PC-3 (cell line): ENCODE measurements at regions not wholly inside any gene's neighbourhood (a gene's known extent, or its start where the extent isn't known, plus 50 kb on each side); places are given as distances from the start of the nearest gene placed in this dataset.

ENCODE experiments used
- ATAC-seq: fragments of 200-7000 bp; cut with Tn5 transposase; 2 replicates; pipeline ENCODE4 v1.9.1; 2020; ENCODE audit warnings: mild to moderate bottlenecking, moderate library complexity
- BruUV-seq: library from RNA; stranded (reverse); fragments of 400-500 nt; replicated peaks from 2 replicates; lab custom pipeline; 2021; lab: Mats Ljungman, UMichigan
- CTCF ChIA-PET: fragments of 300-600 bp; sonication (Branson Sonifier 250); formaldehyde crosslinking; loops from one replicate; lab custom pipeline; 2022; ENCODE audit warnings: antibody characterized with exemption; lab: Charles Lee
- POLR2A ChIA-PET: fragments of 300-600 bp; sonication (Branson Sonifier 250); formaldehyde crosslinking; loops from one replicate; lab custom pipeline; 2022; ENCODE audit warnings: antibody characterized with exemption; ENCODE audit not compliant: unreplicated experiment; lab: Charles Lee
- DNase-seq: peaks from one replicate; pipeline ENCODE4 v3.0.0-alpha.2; 2015
- H2AFZ ChIP-seq: fragments of 300-600 bp; sonication (generic); 2 replicates; pipeline ENCODE4 v1.6.0; 2016; ENCODE audit warnings: antibody characterized with exemption, low read length
- H3F3A ChIP-seq: fragments of 300-600 bp; sonication (generic); one replicate; pipeline ENCODE4 v1.6.0; 2017; ENCODE audit warnings: antibody characterized with exemption, low read length, control low read depth, mild to moderate bottlenecking; ENCODE audit not compliant: unreplicated experiment
- H3K27ac ChIP-seq: fragments of 300-600 bp; sonication (generic); 2 replicates; pipeline ENCODE4 v1.5.1; 2016; ENCODE audit warnings: mild to moderate bottlenecking, low read length
- H3K27me3 ChIP-seq: fragments of 300-600 bp; sonication (generic); 2 replicates; pipeline ENCODE4 v1.6.1; 2016; ENCODE audit warnings: low read length, mixed read lengths
- H3K36me3 ChIP-seq: fragments of 300-600 bp; sonication (generic); 2 replicates; pipeline ENCODE4 v1.6.1; 2016; ENCODE audit warnings: low read depth, mixed run types, low read length, mixed read lengths
- H3K4me1 ChIP-seq: fragments of 300-600 bp; sonication (generic); 2 replicates; pipeline ENCODE4 v1.5.1; 2016; ENCODE audit warnings: low read length; ENCODE audit not compliant: insufficient read depth
- H3K4me2 ChIP-seq: fragments of 300-600 bp; sonication (generic); 2 replicates; pipeline ENCODE4 v1.6.0; 2016; ENCODE audit warnings: low read length
- H3K4me3 ChIP-seq: fragments of 300-600 bp; sonication (generic); 2 replicates; pipeline ENCODE4 v1.5.1; 2016; ENCODE audit warnings: mild to moderate bottlenecking, low read length, mixed read lengths
- H3K79me2 ChIP-seq: fragments of 300-600 bp; sonication (generic); 2 replicates; pipeline ENCODE4 v1.6.1; 2017; ENCODE audit warnings: low read length, mixed read lengths
- H3K9ac ChIP-seq: fragments of 300-600 bp; sonication (generic); 2 replicates; pipeline ENCODE4 v1.6.0; 2016; ENCODE audit warnings: mild to moderate bottlenecking, low read length
- H3K9me2 ChIP-seq: fragments of 300-600 bp; sonication (generic); replicated peaks from 2 replicates; pipeline ENCODE4 v1.6.1; 2016; ENCODE audit warnings: mixed run types, low read length, mixed read lengths
- H3K9me3 ChIP-seq: fragments of 300-600 bp; sonication (generic); 2 replicates; pipeline ENCODE4 v1.6.1; 2016; ENCODE audit warnings: low read length, mixed read lengths
- H4K20me1 ChIP-seq: fragments of 300-600 bp; sonication (generic); 2 replicates; pipeline ENCODE4 v1.6.1; 2016; ENCODE audit warnings: low read length, mixed read lengths
- EZH2 ChIP-seq: fragments of 300-600 bp; sonication (generic); IDR thresholded peaks from one replicate; pipeline ENCODE4 v1.6.1; 2017; ENCODE audit warnings: antibody characterized with exemption, mild to moderate bottlenecking, low read length; ENCODE audit not compliant: unreplicated experiment
- EZH2phosphoT487 ChIP-seq: fragments of 300-600 bp; sonication (generic); IDR thresholded peaks from 2 replicates; pipeline ENCODE4 v1.6.1; 2018; ENCODE audit warnings: mild to moderate bottlenecking, antibody characterized with exemption, low read length, borderline replicate concordance
- intact Hi-C: fragments of 100-400 bp; cut with micrococcal nuclease; formaldehyde crosslinking; loops from 2 replicates; pipeline ENCODE4 v1.9.0; 2023
- TF ChIP-seq, protein P1 (sequence below): fragments of 300-600 bp; sonication (generic); conservative IDR thresholded peaks from 2 replicates; pipeline ENCODE4 v1.5.1; 2017; ENCODE audit warnings: antibody characterized with exemption, low read depth, mild to moderate bottlenecking, low read length

DNA sequence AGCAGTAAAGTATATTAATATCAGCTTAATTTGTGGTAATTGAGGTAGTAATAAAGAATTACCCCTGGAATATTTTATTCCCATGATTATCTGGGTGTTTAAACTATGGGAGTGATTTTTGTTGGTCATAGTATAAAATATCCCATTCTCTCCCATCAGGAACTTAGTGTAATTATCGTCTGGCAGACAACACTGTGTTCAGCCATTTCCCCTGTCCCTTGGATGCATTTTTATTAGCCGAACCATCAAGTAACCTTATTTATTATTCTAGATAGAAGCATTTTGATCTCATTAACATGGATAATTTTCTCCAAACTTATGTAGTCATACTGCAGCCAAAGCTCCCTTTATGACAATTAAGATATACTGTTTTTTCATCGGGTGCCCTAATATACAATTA is 320.8 kb downstream of the MAT2B start:
- Histone ChIP-seq H3K27ac (no peak overlapping the region), H3F3A (no peaks in the 10 kb centered on the region), H3K9me2 (no peaks in the 10 kb centered on the region), H3K4me2 (no peak overlapping the region), H3K9me3 (no peaks in the 10 kb centered on the region), H2AFZ (no peak overlapping the region), H4K20me1 (no peaks in the 10 kb centered on the region), H3K27me3 (no peaks in the 10 kb centered on the region), H3K79me2 (no peaks in the 10 kb centered on the region), H3K4me3 (no peak overlapping the region), H3K9ac (no peak overlapping the region), H3K36me3 (no peaks in the 10 kb centered on the region), H3K4me1 (no peaks in the 10 kb centered on the region)
- CTCF ChIA-PET = no interaction called here
- TF ChIP-seq EZH2phosphoT487 = no peak
- TF ChIP-seq EZH2 = no peak
- TF ChIP-seq, protein P1, sequence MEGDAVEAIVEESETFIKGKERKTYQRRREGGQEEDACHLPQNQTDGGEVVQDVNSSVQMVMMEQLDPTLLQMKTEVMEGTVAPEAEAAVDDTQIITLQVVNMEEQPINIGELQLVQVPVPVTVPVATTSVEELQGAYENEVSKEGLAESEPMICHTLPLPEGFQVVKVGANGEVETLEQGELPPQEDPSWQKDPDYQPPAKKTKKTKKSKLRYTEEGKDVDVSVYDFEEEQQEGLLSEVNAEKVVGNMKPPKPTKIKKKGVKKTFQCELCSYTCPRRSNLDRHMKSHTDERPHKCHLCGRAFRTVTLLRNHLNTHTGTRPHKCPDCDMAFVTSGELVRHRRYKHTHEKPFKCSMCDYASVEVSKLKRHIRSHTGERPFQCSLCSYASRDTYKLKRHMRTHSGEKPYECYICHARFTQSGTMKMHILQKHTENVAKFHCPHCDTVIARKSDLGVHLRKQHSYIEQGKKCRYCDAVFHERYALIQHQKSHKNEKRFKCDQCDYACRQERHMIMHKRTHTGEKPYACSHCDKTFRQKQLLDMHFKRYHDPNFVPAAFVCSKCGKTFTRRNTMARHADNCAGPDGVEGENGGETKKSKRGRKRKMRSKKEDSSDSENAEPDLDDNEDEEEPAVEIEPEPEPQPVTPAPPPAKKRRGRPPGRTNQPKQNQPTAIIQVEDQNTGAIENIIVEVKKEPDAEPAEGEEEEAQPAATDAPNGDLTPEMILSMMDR = no peak
- ATAC-seq = no peak
- intact Hi-C loops = no loop called here
- POLR2A ChIA-PET = no interaction called here
- DNase-seq = no peak
- no TSS peak for BruUV-seq

DNA sequence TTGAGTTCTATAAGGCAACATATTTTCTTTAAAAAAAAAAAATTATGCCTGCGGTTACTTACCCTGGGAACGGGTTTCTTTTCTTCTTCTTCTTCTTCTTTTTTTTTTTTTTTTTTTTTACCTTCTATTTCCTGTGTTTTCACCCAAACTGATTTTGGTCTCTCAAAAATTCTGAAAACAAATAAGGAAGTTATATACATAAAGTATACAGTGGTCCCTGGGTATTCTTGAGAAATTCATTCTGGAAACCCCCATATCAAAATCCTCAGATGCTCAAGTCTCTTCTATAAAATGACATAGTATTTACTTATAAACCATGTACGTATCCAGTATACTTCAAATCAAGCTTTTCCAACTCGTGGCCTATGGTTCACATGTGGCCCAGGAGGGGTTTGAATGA is 326.7 kb downstream of the MAT2B start:
- ChIA-PET CTCF (no interaction called here), POLR2A (no interaction called here)
- no peaks in the 10 kb centered on the region for H3F3A ChIP-seq
- ATAC-seq = no peak
- TF ChIP-seq EZH2 (no peak), EZH2phosphoT487 (no peak)
- TF ChIP-seq, protein P1 = no peak
- H3K4me2 ChIP-seq = no peak overlapping the region
- no peaks in the 10 kb centered on the region for H3K79me2 ChIP-seq
- no peak overlapping the region for H2AFZ ChIP-seq
- no peaks in the 10 kb centered on the region for H4K20me1 ChIP-seq
- H3K9me3 ChIP-seq = no peaks in the 10 kb centered on the region
- no peaks in the 10 kb centered on the region for H3K27me3 ChIP-seq
- intact Hi-C loops = no loop called here
- BruUV-seq = no TSS peak
- no peaks in the 10 kb centered on the region for H3K9me2 ChIP-seq
- no peak overlapping the region for H3K4me3 ChIP-seq
- H3K9ac ChIP-seq = no peak overlapping the region
- no peaks in the 10 kb centered on the region for H3K36me3 ChIP-seq
- H3K27ac ChIP-seq = no peak overlapping the region
- no peak for DNase-seq
- H3K4me1 ChIP-seq = no peaks in the 10 kb centered on the region

DNA sequence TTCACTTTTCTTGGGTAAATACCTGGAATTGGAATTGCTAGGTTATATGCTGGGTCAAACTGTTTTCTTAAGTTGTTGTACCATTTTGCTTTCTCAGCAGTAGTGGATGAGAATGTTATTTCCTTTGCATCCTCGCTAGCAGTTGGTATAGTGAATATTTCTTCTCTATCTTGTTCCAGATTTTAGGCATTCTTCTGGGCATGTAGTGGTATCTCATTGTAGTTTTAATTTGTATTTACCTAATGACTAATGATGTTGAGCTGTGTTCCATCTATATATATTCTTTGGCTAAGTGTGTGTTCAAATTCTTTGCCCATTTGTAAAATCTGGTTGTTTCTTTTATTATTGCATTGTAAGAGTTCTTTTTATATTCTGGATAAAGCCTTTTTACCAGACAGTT is 333.3 kb downstream of the MAT2B start:
- no peaks in the 10 kb centered on the region for H4K20me1 ChIP-seq
- TF ChIP-seq EZH2phosphoT487 (no peak), EZH2 (no peak)
- TF ChIP-seq, protein P1 = no peak
- ChIA-PET POLR2A (no interaction called here), CTCF (no interaction called here)
- DNase-seq (peak; percentile 2), ATAC-seq (no peak)
- H3K36me3 ChIP-seq = no peaks in the 10 kb centered on the region
- H3K79me2 ChIP-seq = no peaks in the 10 kb centered on the region
- intact Hi-C loops = no loop called here
- no peak overlapping the region for H3K4me2 ChIP-seq
- H3F3A ChIP-seq = no peaks in the 10 kb centered on the region
- H3K9ac ChIP-seq = no peak overlapping the region
- 0 out of 2 replicates have a peak, but pooled peaks cover 4% of the 10 kb centered on the region for H3K9me3 ChIP-seq
- H3K4me3 ChIP-seq = no peak overlapping the region
- no peak overlapping the region for H2AFZ ChIP-seq
- no TSS peak for BruUV-seq
- no peaks in the 10 kb centered on the region for H3K9me2 ChIP-seq
- H3K27me3 ChIP-seq = no peaks in the 10 kb centered on the region
- H3K27ac ChIP-seq = no peak overlapping the region
- no peaks in the 10 kb centered on the region for H3K4me1 ChIP-seq
